Astrocyte (in vitro differentiated cells and primary cell): ENCODE measurements at regions not wholly inside any gene's neighbourhood (a gene's known extent, or its start where the extent isn't known, plus 50 kb on each side); places are given as distances from the start of the nearest gene placed in this dataset.

Source experiments
- CTCF ChIP-seq: IDR thresholded peaks from 2 replicates; pipeline ENCODE4 v1.5.1; 2011; ENCODE audit warnings: low read depth, mild to moderate bottlenecking, inconsistent platforms, low read length, moderate library complexity; ENCODE audit not compliant: insufficient read depth
- EZH2 ChIP-seq: IDR thresholded peaks from 2 replicates; pipeline ENCODE4 v1.6.1; 2012; ENCODE audit warnings: mild to moderate bottlenecking, low read length, inconsistent platforms; ENCODE audit not compliant: insufficient read depth

DNA sequence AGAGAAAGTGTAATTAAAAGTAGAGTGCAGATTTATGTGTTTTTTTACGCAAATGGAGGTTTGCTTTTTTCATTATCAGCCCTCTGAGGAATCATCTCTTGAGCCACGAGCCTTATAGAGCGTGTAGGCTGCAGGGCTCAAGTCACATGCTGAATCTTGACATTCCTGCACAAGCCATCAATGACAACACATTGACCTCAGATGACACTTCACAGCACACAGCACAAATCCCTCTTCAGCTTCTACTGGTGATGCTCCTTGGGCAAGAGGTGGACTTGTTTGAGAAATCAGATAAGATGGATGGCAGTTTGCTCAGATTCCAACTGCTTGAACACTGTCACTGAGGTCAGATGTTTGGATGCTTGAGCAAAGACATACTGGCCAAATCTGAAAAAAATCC lies 250.6 kb downstream of the SNCA start:
- TF ChIP-seq CTCF (no peak), EZH2 (no peak)
